Astrocyte (in vitro differentiated cells and primary cell): ENCODE measurements at regions not wholly inside any gene's neighbourhood (a gene's known extent, or its start where the extent isn't known, plus 50 kb on each side); places are given as distances from the start of the nearest gene placed in this dataset.
A peak's percentile ranks its signal among the peaks of the same experiment; 100 is the strongest.

Source experiments
- DNase-seq: peaks from one replicate; pipeline ENCODE4 v3.0.0-alpha.2; 2010; ENCODE audit warnings: low read depth
- FAIRE-seq: peaks from 2 replicates; lab custom pipeline; 2011; peaks lifted over from hg19 to GRCh38; lab: Jason Lieb, UNC
- H2AFZ ChIP-seq: 2 replicates; pipeline ENCODE4 v1.6.0; 2012; ENCODE audit warnings: low read depth, low read length, inconsistent platforms
- H3K27ac ChIP-seq: 2 replicates; pipeline ENCODE4 v1.5.1; 2011; ENCODE audit warnings: low read depth, low read length, inconsistent platforms
- H3K27me3 ChIP-seq: 2 replicates; pipeline ENCODE4 v1.6.0; 2011; ENCODE audit warnings: low read length, inconsistent platforms; ENCODE audit not compliant: insufficient read depth
- H3K36me3 ChIP-seq: 2 replicates; pipeline ENCODE4 v1.5.1; 2011; ENCODE audit warnings: low read length, inconsistent platforms; ENCODE audit not compliant: insufficient read depth
- H3K4me1 ChIP-seq: 2 replicates; pipeline ENCODE4 v1.5.1; 2011; ENCODE audit warnings: low read length, inconsistent platforms; ENCODE audit not compliant: insufficient read depth
- H3K4me2 ChIP-seq: 2 replicates; pipeline ENCODE4 v1.6.0; 2012; ENCODE audit warnings: low read length, inconsistent platforms
- H3K4me3 ChIP-seq: 2 replicates; pipeline ENCODE4 v1.5.1; 2011; ENCODE audit warnings: low read depth, mild to moderate bottlenecking, low read length, inconsistent platforms; ENCODE audit not compliant: insufficient read depth
- H3K79me2 ChIP-seq: 2 replicates; pipeline ENCODE4 v1.6.0; 2012; ENCODE audit warnings: mild to moderate bottlenecking, low read length, inconsistent platforms; ENCODE audit not compliant: insufficient read depth
- H3K9ac ChIP-seq: 2 replicates; pipeline ENCODE4 v1.6.0; 2012; ENCODE audit warnings: mild to moderate bottlenecking, low read length, inconsistent platforms
- H3K9me3 ChIP-seq: 2 replicates; pipeline ENCODE4 v1.5.1; 2012; ENCODE audit warnings: low read depth, mild to moderate bottlenecking, low read length, inconsistent platforms; ENCODE audit not compliant: insufficient read depth
- H4K20me1 ChIP-seq: 2 replicates; pipeline ENCODE4 v1.6.0; 2012; ENCODE audit warnings: low read length, inconsistent platforms; ENCODE audit not compliant: insufficient read depth
- H3K27ac Mint-ChIP-seq: one replicate; pipeline ENCODE4 v1.8.0; 2021; ENCODE audit warnings: mild to moderate bottlenecking, mixed read lengths; ENCODE audit not compliant: unreplicated experiment
- H3K27me3 Mint-ChIP-seq: one replicate; pipeline ENCODE4 v1.8.0; 2021; ENCODE audit warnings: low read depth, mixed read lengths; ENCODE audit not compliant: unreplicated experiment
- H3K36me3 Mint-ChIP-seq: one replicate; pipeline ENCODE4 v1.8.0; 2021; ENCODE audit warnings: low read depth, mixed read lengths; ENCODE audit not compliant: unreplicated experiment
- H3K4me1 Mint-ChIP-seq: one replicate; pipeline ENCODE4 v1.8.0; 2021; ENCODE audit warnings: low read depth, mixed read lengths; ENCODE audit not compliant: unreplicated experiment
- H3K4me3 Mint-ChIP-seq: one replicate; pipeline ENCODE4 v1.8.0; 2021; ENCODE audit warnings: mild to moderate bottlenecking, moderate library complexity, mixed read lengths; ENCODE audit not compliant: unreplicated experiment
- H3K9me3 Mint-ChIP-seq: one replicate; pipeline ENCODE4 v1.8.0; 2021; ENCODE audit warnings: mild to moderate bottlenecking, mixed read lengths; ENCODE audit not compliant: unreplicated experiment
- CTCF ChIP-seq: IDR thresholded peaks from 2 replicates; pipeline ENCODE4 v1.5.1; 2011; ENCODE audit warnings: low read depth, mild to moderate bottlenecking, inconsistent platforms, low read length, moderate library complexity; ENCODE audit not compliant: insufficient read depth
- EZH2 ChIP-seq: IDR thresholded peaks from 2 replicates; pipeline ENCODE4 v1.6.1; 2012; ENCODE audit warnings: mild to moderate bottlenecking, low read length, inconsistent platforms; ENCODE audit not compliant: insufficient read depth

- no peaks in the 10 kb centered on the region for H3K36me3 ChIP-seq
- H3K9me3 ChIP-seq, result no peaks in the 10 kb centered on the region
- no peak overlapping the region for H2AFZ ChIP-seq
- H3K4me2 ChIP-seq, result peak overlapping the region; percentile 31
- no peaks in the 10 kb centered on the region for H3K9me3 Mint-ChIP-seq
- H3K4me3 ChIP-seq, result no peak overlapping the region
- H3K36me3 Mint-ChIP-seq, result no peaks in the 10 kb centered on the region
- no peak overlapping the region for H3K9ac ChIP-seq
- H4K20me1 ChIP-seq, result no peaks in the 10 kb centered on the region
- no peak overlapping the region for H3K27ac ChIP-seq
- no peak for DNase-seq
- H3K27me3 ChIP-seq, result no peaks in the 10 kb centered on the region
- H3K4me1 Mint-ChIP-seq, result peaks cover 22% of the 10 kb centered on the region
- no peak for TF ChIP-seq EZH2
- TF ChIP-seq CTCF, result no peak
- H3K4me3 Mint-ChIP-seq, result no peak overlapping the region
- no peaks in the 10 kb centered on the region for H3K79me2 ChIP-seq
- FAIRE-seq, result no peak
- H3K27me3 Mint-ChIP-seq, result peaks cover 10% of the 10 kb centered on the region
- no peak overlapping the region for H3K27ac Mint-ChIP-seq
- H3K4me1 ChIP-seq, result peaks cover 17% of the 10 kb centered on the region
These were observed 292.9 kb downstream of the NSG2 start for GRCh38 chr5:174338185-174339010.

DNA sequence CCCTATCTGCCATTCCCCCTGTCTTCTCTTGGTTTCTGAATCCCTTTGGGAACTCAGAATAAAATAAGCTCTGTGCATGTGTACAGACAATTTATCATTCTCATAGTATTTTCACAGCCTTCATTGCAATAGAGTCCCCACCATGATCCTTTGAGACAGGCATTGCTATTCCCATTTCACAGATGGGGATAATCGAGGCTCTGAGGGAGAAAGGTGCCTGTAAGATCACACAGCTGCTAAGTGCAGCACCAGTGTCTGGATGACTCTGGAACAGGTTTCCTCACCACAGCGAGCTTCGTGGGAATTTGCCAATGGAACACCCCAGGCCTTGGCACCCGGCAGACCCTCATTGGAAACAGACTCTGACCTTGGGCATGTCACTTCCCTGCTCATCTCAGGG is 293.6 kb downstream of the NSG2 start:
- H3K4me3 Mint-ChIP-seq, result no peak overlapping the region

More for the DNA sequence above, 293.6 kb downstream of the NSG2 start:
- H3K4me2 ChIP-seq, result no peak overlapping the region
- H3K27ac ChIP-seq, result no peak overlapping the region
- H3K79me2 ChIP-seq, result no peaks in the 10 kb centered on the region
- Mint-ChIP-seq H3K27ac (no peak overlapping the region), H3K36me3 (no peaks in the 10 kb centered on the region), H3K27me3 (peaks cover 13% of the 10 kb centered on the region), H3K9me3 (no peaks in the 10 kb centered on the region), H3K4me1 (peaks cover 22% of the 10 kb centered on the region)
- FAIRE-seq (no peak), DNase-seq (no peak)
- no peaks in the 10 kb centered on the region for H4K20me1 ChIP-seq
- no peaks in the 10 kb centered on the region for H3K36me3 ChIP-seq
- TF ChIP-seq CTCF, result no peak
- no peak for TF ChIP-seq EZH2
- H3K9ac ChIP-seq, result no peak overlapping the region
- H3K4me3 ChIP-seq, result no peak overlapping the region
- peaks cover 1% of the 10 kb centered on the region for H3K27me3 ChIP-seq
- H2AFZ ChIP-seq, result no peak overlapping the region
- H3K9me3 ChIP-seq, result no peaks in the 10 kb centered on the region
- H3K4me1 ChIP-seq, result peaks cover 17% of the 10 kb centered on the region
